GM12878 (cell line): ENCODE measurements at regions not wholly inside any gene's neighbourhood (a gene's known extent, or its start where the extent isn't known, plus 50 kb on each side); places are given as distances from the start of the nearest gene placed in this dataset.

Source experiments
- ATAC-seq: fragments of 200-7000 bp; cut with Tn5 transposase; 3 replicates; pipeline ENCODE4 v1.9.1; 2020; ENCODE audit warnings: mild to moderate bottlenecking, moderate library complexity
- BruUV-seq: library from RNA; stranded (reverse); fragments of 400-500 nt; replicated peaks from 2 replicates; lab custom pipeline; 2021; lab: Mats Ljungman, UMichigan
- CTCF ChIA-PET: fragments of 300-600 bp; sonication (Branson Sonifier 250); formaldehyde crosslinking; extraction: SDS; loops from one replicate; lab custom pipeline; 2021; ENCODE audit warnings: inconsistent platforms; lab: Yijun Ruan, JAX
- POLR2A ChIA-PET: fragments of 350-600 bp; formaldehyde crosslinking; extraction: SDS; loops from one replicate; lab custom pipeline; 2021; ENCODE audit warnings: inconsistent platforms; lab: Charles Lee
- RAD21 ChIA-PET: fragments of 300-600 bp; sonication (Branson Sonifier 250); formaldehyde crosslinking; loops from one replicate; lab custom pipeline; 2023; ENCODE audit warnings: antibody characterized with exemption; ENCODE audit not compliant: unreplicated experiment; lab: Charles Lee
- SMC1A ChIA-PET: fragments of 300-600 bp; sonication (Branson Sonifier 250); formaldehyde crosslinking; loops from one replicate; lab custom pipeline; 2023; ENCODE audit not compliant: unreplicated experiment, uncharacterized antibody; lab: Charles Lee
- DNase-seq: peaks from one replicate; pipeline ENCODE4 v3.0.0-alpha.2; 2011; ENCODE audit warnings: low read depth, low spot score
- FAIRE-seq: peaks from 3 replicates; lab custom pipeline; 2011; peaks lifted over from hg19 to GRCh38; lab: Jason Lieb, UNC
- H2AFZ ChIP-seq: 2 replicates; pipeline ENCODE4 v1.6.0; 2011; ENCODE audit warnings: low read depth, low read length, control low read depth; ENCODE audit not compliant: control insufficient read depth
- H3K27ac ChIP-seq: 2 replicates; pipeline ENCODE4 v1.5.1; 2011; ENCODE audit warnings: control low read depth; ENCODE audit not compliant: control insufficient read depth, insufficient read depth
- H3K27me3 ChIP-seq, 2 experiments: replicated peaks in 1 of 2; 2 replicates each; pipeline versions ENCODE4 v1.6.0 to v1.6.1; 2011; ENCODE audit warnings: low read length in 1 of 2; ENCODE audit not compliant: control insufficient read depth in 2 of 2, insufficient read depth in 2 of 2
- H3K36me3 ChIP-seq, 2 experiments: 2 replicates each; pipeline ENCODE4 v1.5.1; 2011; ENCODE audit warnings: low read length in 1 of 2; ENCODE audit not compliant: control insufficient read depth in 2 of 2, insufficient read depth in 2 of 2
- H3K4me1 ChIP-seq: 2 replicates; pipeline ENCODE4 v1.6.1; 2011; ENCODE audit warnings: mild to moderate bottlenecking, low read length, moderate library complexity, mixed read lengths; ENCODE audit not compliant: control insufficient read depth, insufficient read depth
- H3K4me2 ChIP-seq: 2 replicates; pipeline ENCODE4 v1.6.0; 2011; ENCODE audit warnings: control low read depth; ENCODE audit not compliant: control insufficient read depth, insufficient read depth
- H3K4me3 ChIP-seq: fragments of 200-600 bp; sonication (generic); 2 replicates; pipeline ENCODE4 v1.5.1; 2016
- H3K79me2 ChIP-seq: 2 replicates; pipeline ENCODE4 v1.6.0; 2011; ENCODE audit warnings: low read length; ENCODE audit not compliant: control insufficient read depth, insufficient read depth
- H3K9ac ChIP-seq: 2 replicates; pipeline ENCODE4 v1.8.0; 2011; ENCODE audit warnings: low read length, control low read depth, mixed read lengths; ENCODE audit not compliant: control insufficient read depth, insufficient read depth
- H3K9me3 ChIP-seq: replicated peaks from 3 replicates; pipeline ENCODE4 v1.5.1; 2011; ENCODE audit warnings: mild to moderate bottlenecking, low read length; ENCODE audit not compliant: control insufficient read depth, insufficient read depth
- H4K20me1 ChIP-seq: 2 replicates; pipeline ENCODE4 v1.6.0; 2011; ENCODE audit not compliant: control insufficient read depth, insufficient read depth
- ETV6 ChIP-seq, 2 experiments: fragments of 450-650 bp in 1 of 2; IDR thresholded peaks in 1 of 2; conservative IDR thresholded peaks in 1 of 2; 2 replicates each; pipeline ENCODE4 v1.6.1; 2014; ENCODE audit warnings: antibody characterized with exemption in 1 of 2, borderline replicate concordance in 1 of 2, low read depth in 1 of 2, mild to moderate bottlenecking in 1 of 2, moderate library complexity in 1 of 2
- IRF4 ChIP-seq: IDR thresholded peaks from 2 replicates; pipeline ENCODE4 v1.6.1; 2011; ENCODE audit warnings: low read depth, low read length
- JUNB ChIP-seq: IDR thresholded peaks from 2 replicates; pipeline ENCODE4 v1.6.1; 2016; ENCODE audit warnings: antibody characterized with exemption, mild to moderate bottlenecking
- KAT2A ChIP-seq: conservative IDR thresholded peaks from 2 replicates; pipeline ENCODE4 v1.6.1; 2011; ENCODE audit warnings: low read depth, low read length; ENCODE audit not compliant: control insufficient read depth
- NFYB ChIP-seq: IDR thresholded peaks from 2 replicates; pipeline ENCODE4 v1.6.1; 2011; ENCODE audit warnings: low read depth, mild to moderate bottlenecking, low read length, improper control_type of control experiment, moderate library complexity; ENCODE audit not compliant: insufficient read depth
- RAD21 ChIP-seq: IDR thresholded peaks from 2 replicates; pipeline ENCODE4 v1.6.1; 2011; ENCODE audit warnings: mild to moderate bottlenecking, low read depth, low read length, moderate library complexity; ENCODE audit not compliant: insufficient read depth
- RFX5 ChIP-seq: IDR thresholded peaks from 2 replicates; pipeline ENCODE4 v1.6.1; 2011; ENCODE audit warnings: low read depth, low read length, improper control_type of control experiment
- RUNX3 ChIP-seq: IDR thresholded peaks from 2 replicates; pipeline ENCODE4 v1.6.1; 2012; ENCODE audit warnings: low read length, inconsistent platforms
- SREBF1 ChIP-seq: IDR thresholded peaks from 2 replicates; pipeline ENCODE4 v1.6.1; 2012; ENCODE audit warnings: mild to moderate bottlenecking, low read length
- WGBS: methylation state at CpG from one replicate; pipeline ENCODE4 v1.1.6; 2016; ENCODE audit warnings: low lambda C conversion rate; ENCODE audit not compliant: insufficient replicate concordance, insufficient coverage; ENCODE audit errors: missing lambda C conversion rate; 5-methylcytosine and 5-hydroxymethylcytosine counted together
- in situ Hi-C: fragments of 300-500 bp; cut with MboI; formaldehyde crosslinking; loops from 9 replicates; pipeline ENCODE4 v1.14.3; 2018; ENCODE audit warnings: mixed read lengths
- intact Hi-C: fragments of 100-400 bp; cut with micrococcal nuclease; formaldehyde crosslinking; loops from one replicate; pipeline ENCODE4 v1.14.2; 2022; ENCODE audit not compliant: unreplicated experiment

GRCh38 chr14:97137705-97138104, 340.5 kb downstream of the VRK1 start:
- FAIRE-seq (no peak), DNase-seq (no peak)
- Histone ChIP-seq H3K4me3 (no peak overlapping the region), H3K4me1 (no peaks in the 10 kb centered on the region), H4K20me1 (no peaks in the 10 kb centered on the region), H3K9ac (no peak overlapping the region), H3K27ac (no peak overlapping the region), H3K9me3 (no peaks in the 10 kb centered on the region; the same call in 2 of the 3 replicates), H3K79me2 (no peaks in the 10 kb centered on the region), H3K4me2 (no peak overlapping the region; the same call in 1 of the 2 replicates), H3K36me3 (no peaks in the 10 kb centered on the region)
- ChIA-PET POLR2A (no interaction called here), RAD21 (no interaction called here), CTCF (no interaction called here), SMC1A (no interaction called here)
- in situ Hi-C loops (no loop called here), intact Hi-C loops (no loop called here)
- 20% methylated on average over 7 of the region's 7 CpGs for WGBS
- BruUV-seq = no TSS peak
- TF ChIP-seq RFX5 (no peak), IRF4 (0 out of 2 replicates have a peak, but pooled peaks have one; percentile 18), JUNB (peak; percentile 49; the same call in 1 of the 2 replicates), ETV6 (conservative IDR thresholded peaks at IDR 0.05 in 1 of 2, IDR thresholded peaks at IDR 0.05 in 1 of 2; ENCODE audit: borderline replicate concordance in 1 of 2, low read depth in 1 of 2) (peak in 1 of 2 experiments; percentile 23; a peak in 1 of 4 replicates), KAT2A (no peak), RUNX3 (peak; percentile 15; the same call in 1 of the 2 replicates)
- TF ChIP-seq, all 136 proteins: peak for 4
- ATAC-seq = no peak
- H3K27me3 ChIP-seq = no peaks in the 10 kb centered on the region
- H2AFZ ChIP-seq = no peak overlapping the region

DNA sequence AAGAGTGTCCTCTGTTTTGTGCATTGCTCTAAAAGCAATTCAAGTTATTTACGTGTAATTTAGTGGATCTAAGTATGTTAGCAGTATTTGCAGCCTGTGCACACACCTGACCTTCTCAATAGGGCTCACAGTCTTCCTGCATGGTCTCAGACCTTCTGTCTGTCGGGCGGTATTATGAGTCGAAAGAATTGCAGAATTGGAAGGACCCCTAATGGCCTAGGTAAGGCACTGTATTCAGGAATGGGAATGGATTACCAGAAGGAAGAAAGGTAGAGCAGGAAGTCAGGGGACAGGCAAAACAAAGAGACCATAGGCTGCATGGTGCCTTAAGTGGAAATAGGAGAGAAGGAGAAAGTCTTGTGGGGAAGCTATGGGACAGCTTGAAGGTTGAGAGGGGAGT, 341.6 kb downstream of the VRK1 start:
- ChIA-PET SMC1A (interaction anchor here (0.8 kb wide), 1 partner anchor 9 kb away, joined by 3 read pairs; no protein-coding TSS in a partner anchor), POLR2A (no interaction called here), CTCF (no interaction called here), RAD21 (no interaction called here)
- no peak overlapping the region for H3K4me3 ChIP-seq
- intact Hi-C loops (no loop called here), in situ Hi-C loops (no loop called here)
- WGBS = 26% methylated on average over 4 of the region's 4 CpGs
- H2AFZ ChIP-seq = no peak overlapping the region
- H3K9me3 ChIP-seq = no peaks in the 10 kb centered on the region; the same call in 2 of the 3 replicates
- BruUV-seq = no TSS peak
- TF ChIP-seq RAD21 (peak; percentile 11; the same call in 1 of the 2 replicates), SREBF1 (no peak), NFYB (no peak)
- H3K9ac ChIP-seq = no peak overlapping the region
- H3K79me2 ChIP-seq = no peaks in the 10 kb centered on the region
- H3K36me3 ChIP-seq = no peaks in the 10 kb centered on the region
- FAIRE-seq (no peak), ATAC-seq (no peak), DNase-seq (no peak)
- H3K27ac ChIP-seq = no peak overlapping the region
- H3K4me2 ChIP-seq = no peak overlapping the region
- H3K4me1 ChIP-seq = no peaks in the 10 kb centered on the region
- H3K27me3 ChIP-seq = no peaks in the 10 kb centered on the region
- H4K20me1 ChIP-seq = no peaks in the 10 kb centered on the region
